HepG2 (cell line): ENCODE measurements at regions not wholly inside any gene's neighbourhood (a gene's known extent, or its start where the extent isn't known, plus 50 kb on each side); places are given as distances from the start of the nearest gene placed in this dataset.

Experiments used
- BHLHE40 ChIP-seq: IDR thresholded peaks from 2 replicates; pipeline ENCODE4 v1.6.1; 2011; ENCODE audit warnings: low read length, improper control_type of control experiment
- CHD2 ChIP-seq: IDR thresholded peaks from 2 replicates; pipeline ENCODE4 v1.6.1; 2011; ENCODE audit warnings: low read depth, low read length, improper control_type of control experiment
- MAFF ChIP-seq: IDR thresholded peaks from 2 replicates; pipeline ENCODE4 v1.6.1; 2011; ENCODE audit warnings: low read depth, low read length, improper control_type of control experiment
- RXRA ChIP-seq: sonication (generic); formaldehyde crosslinking; IDR thresholded peaks from 2 replicates; pipeline ENCODE4 v1.5.1; 2020; ENCODE audit warnings: missing genetic modification reagents
- USF2 ChIP-seq, 2 experiments: sonication (generic) in 1 of 2; formaldehyde crosslinking in 1 of 2; IDR thresholded peaks; 2 replicates each; pipeline versions ENCODE4 v1.5.1 to v1.6.1; 2011 to 2020; ENCODE audit warnings: borderline replicate concordance in 1 of 2, low read depth in 1 of 2, low read length in 1 of 2, mild to moderate bottlenecking in 1 of 2, missing genetic modification reagents in 1 of 2, moderate library complexity in 1 of 2
- ZNF878 ChIP-seq: sonication (generic); formaldehyde crosslinking; IDR thresholded peaks from 2 replicates; pipeline ENCODE4 v1.8.1; 2023; ENCODE audit warnings: mild to moderate bottlenecking, missing genetic modification reagents, moderate library complexity

- no peak for TF ChIP-seq MAFF
- no peak for TF ChIP-seq USF2 (IDR thresholded peaks at IDR 0.05; ENCODE audit: low read depth, low read length)
- no peak for TF ChIP-seq USF2 (CRISPR knock-in tag; IDR thresholded peaks at IDR 0.05; ENCODE audit: borderline replicate concordance)
- TF ChIP-seq BHLHE40: no peak
- no peak for TF ChIP-seq RXRA (CRISPR knock-in tag)
- TF ChIP-seq ZNF878 (CRISPR knock-in tag): no peak
- no peak for TF ChIP-seq CHD2
Measured at GRCh38 chr4:138320030-138320429, 77.9 kb upstream of the SLC7A11 start.
